IMR-90 (cell line): ENCODE measurements at regions not wholly inside any gene's neighbourhood (a gene's known extent, or its start where the extent isn't known, plus 50 kb on each side); places are given as distances from the start of the nearest gene placed in this dataset.

Experiments
- ATAC-seq: fragments of 200-7000 bp; cut with Tn5 transposase; 2 replicates; pipeline ENCODE4 v1.9.1; 2020; ENCODE audit warnings: low read depth, mild to moderate bottlenecking, moderate library complexity
- BruUV-seq: library from RNA; stranded (reverse); fragments of 400-500 nt; replicated peaks from 2 replicates; lab custom pipeline; 2021; lab: Mats Ljungman, UMichigan
- CTCF ChIA-PET: fragments of 300-600 bp; formaldehyde crosslinking; extraction: SDS; loops from one replicate; lab custom pipeline; 2021; ENCODE audit warnings: antibody characterized with exemption; lab: Yijun Ruan, JAX
- POLR2A ChIA-PET: fragments of 300-600 bp; sonication (Branson Sonifier 250); formaldehyde crosslinking; loops from one replicate; lab custom pipeline; 2022; ENCODE audit warnings: antibody characterized with exemption; ENCODE audit not compliant: unreplicated experiment; lab: Charles Lee
- DNase-seq: peaks from one replicate; pipeline ENCODE4 v3.0.0; 2013
- H2AFZ ChIP-seq: replicated peaks from 2 replicates; pipeline ENCODE3; 2013; ENCODE audit warnings: low read length, mild to moderate bottlenecking; ENCODE audit not compliant: poor library complexity
- H2AK5ac ChIP-seq: 2 replicates; pipeline ENCODE4 v1.6.1; 2013; ENCODE audit warnings: low read depth, low read length, inconsistent platforms
- H2AK9ac ChIP-seq: replicated peaks from 2 replicates; pipeline ENCODE3; 2013; ENCODE audit warnings: mild to moderate bottlenecking, low read depth, low read length, moderate library complexity; ENCODE audit not compliant: poor library complexity
- H2BK120ac ChIP-seq: 2 replicates; pipeline ENCODE4 v1.6.1; 2013; ENCODE audit warnings: low read depth, low read length, inconsistent platforms
- H2BK15ac ChIP-seq: 3 replicates; pipeline ENCODE4 v1.6.1; 2013; ENCODE audit warnings: low read depth, low read length, inconsistent platforms
- H2BK20ac ChIP-seq: 2 replicates; pipeline ENCODE4 v1.6.1; 2013; ENCODE audit warnings: low read depth, mild to moderate bottlenecking, inconsistent platforms, low read length, moderate library complexity
- H2BK5ac ChIP-seq: 2 replicates; pipeline ENCODE4 v1.6.1; 2013; ENCODE audit warnings: mild to moderate bottlenecking, low read depth, low read length, inconsistent platforms; ENCODE audit not compliant: poor library complexity, severe bottlenecking
- H3K14ac ChIP-seq: replicated peaks from 2 replicates; pipeline ENCODE4 v1.6.1; 2013; ENCODE audit warnings: low read depth, low read length, inconsistent platforms
- H3K18ac ChIP-seq: 2 replicates; pipeline ENCODE4 v1.6.1; 2013; ENCODE audit warnings: low read depth, low read length, control low read depth
- H3K23ac ChIP-seq: 2 replicates; pipeline ENCODE4 v1.6.1; 2013; ENCODE audit warnings: low read depth, low read length, inconsistent platforms
- H3K27ac ChIP-seq: 2 replicates; pipeline ENCODE4 v1.5.1; 2013; ENCODE audit warnings: mild to moderate bottlenecking, control low read depth, low read length; ENCODE audit not compliant: insufficient read depth
- H3K27me3 ChIP-seq: 2 replicates; pipeline ENCODE4 v1.6.1; 2013; ENCODE audit warnings: low read length; ENCODE audit not compliant: control insufficient read depth, insufficient read depth
- H3K36me3 ChIP-seq: 2 replicates; pipeline ENCODE4 v1.6.1; 2013; ENCODE audit warnings: low read length, mixed read lengths; ENCODE audit not compliant: control insufficient read depth, insufficient read depth
- H3K4ac ChIP-seq: 2 replicates; pipeline ENCODE4 v1.6.1; 2013; ENCODE audit warnings: low read depth, low read length, inconsistent platforms
- H3K4me1 ChIP-seq: 2 replicates; pipeline ENCODE4 v1.6.1; 2013; ENCODE audit warnings: low read length, mixed read lengths; ENCODE audit not compliant: control insufficient read depth, insufficient read depth
- H3K4me2 ChIP-seq: 2 replicates; pipeline ENCODE4 v1.6.1; 2013; ENCODE audit warnings: low read depth, mild to moderate bottlenecking, control low read depth, low read length, moderate library complexity
- H3K4me3 ChIP-seq: 2 replicates; pipeline ENCODE4 v1.5.1; 2013; ENCODE audit warnings: low read depth, mild to moderate bottlenecking, control low read depth, low read length, moderate library complexity; ENCODE audit not compliant: insufficient read depth
- H3K56ac ChIP-seq: 2 replicates; pipeline ENCODE4 v1.6.1; 2013; ENCODE audit warnings: low read length, inconsistent platforms; ENCODE audit not compliant: insufficient read depth; ENCODE audit errors: extremely low read depth
- H3K79me1 ChIP-seq, 2 experiments: 2 replicates each; pipeline ENCODE4 v1.6.1; 2013; ENCODE audit warnings: low read length in 2 of 2, inconsistent platforms in 1 of 2, low read depth in 1 of 2
- H3K9ac ChIP-seq: 2 replicates; pipeline ENCODE4 v1.6.1; 2013; ENCODE audit warnings: low read depth, low read length, control low read depth
- H3K9me1 ChIP-seq: 2 replicates; pipeline ENCODE4 v1.6.1; 2013; ENCODE audit warnings: low read length, inconsistent platforms; ENCODE audit not compliant: insufficient read depth
- H3K9me3 ChIP-seq: 2 replicates; pipeline ENCODE4 v1.6.1; 2013; ENCODE audit warnings: low read length; ENCODE audit not compliant: control insufficient read depth, insufficient read depth
- H4K20me1 ChIP-seq: 2 replicates; pipeline ENCODE4 v1.6.1; 2013; ENCODE audit warnings: low read length, inconsistent platforms; ENCODE audit not compliant: insufficient read depth
- H4K5ac ChIP-seq: 2 replicates; pipeline ENCODE4 v1.6.1; 2013; ENCODE audit warnings: mild to moderate bottlenecking, low read depth, low read length, control low read depth
- H4K8ac ChIP-seq, 2 experiments: 2 replicates each; pipeline ENCODE4 v1.6.1; 2013; ENCODE audit warnings: low read depth in 2 of 2, low read length in 2 of 2, control low read depth in 1 of 2, inconsistent platforms in 1 of 2
- H4K91ac ChIP-seq: 2 replicates; pipeline ENCODE4 v1.6.1; 2013; ENCODE audit warnings: low read depth, low read length, inconsistent platforms; ENCODE audit not compliant: insufficient read depth
- MAFK ChIP-seq: IDR thresholded peaks from 2 replicates; pipeline ENCODE4 v1.6.1; 2012; ENCODE audit warnings: low read depth, low read length, improper control_type of control experiment
- WGBS, 2 experiments: methylation state at CpG; one replicate each; pipeline versions ENCODE4 v1.1.5 to v1.1.7; 2013; ENCODE audit warnings: missing lambda C conversion rate in 2 of 2; ENCODE audit not compliant: insufficient read length in 1 of 2; ENCODE audit errors: extremely low coverage in 2 of 2; 5-methylcytosine and 5-hydroxymethylcytosine counted together
- dilution Hi-C: fragments of 300-500 bp; cut with HindIII; formaldehyde crosslinking; loops from one replicate; pipeline ENCODE4 v1.14.3; 2018; ENCODE audit warnings: low sequenced_read_pairs; ENCODE audit not compliant: unreplicated experiment
- in situ Hi-C: fragments of 300-500 bp; cut with MboI; formaldehyde crosslinking; loops from 3 replicates; pipeline ENCODE4 v1.14.3; 2019; ENCODE audit warnings: low sequenced_read_pairs, inconsistent platforms, mixed read lengths
- intact Hi-C: fragments of 100-400 bp; cut with micrococcal nuclease; formaldehyde crosslinking; loops from 2 replicates; pipeline ENCODE4 v1.10.0; 2022

DNA sequence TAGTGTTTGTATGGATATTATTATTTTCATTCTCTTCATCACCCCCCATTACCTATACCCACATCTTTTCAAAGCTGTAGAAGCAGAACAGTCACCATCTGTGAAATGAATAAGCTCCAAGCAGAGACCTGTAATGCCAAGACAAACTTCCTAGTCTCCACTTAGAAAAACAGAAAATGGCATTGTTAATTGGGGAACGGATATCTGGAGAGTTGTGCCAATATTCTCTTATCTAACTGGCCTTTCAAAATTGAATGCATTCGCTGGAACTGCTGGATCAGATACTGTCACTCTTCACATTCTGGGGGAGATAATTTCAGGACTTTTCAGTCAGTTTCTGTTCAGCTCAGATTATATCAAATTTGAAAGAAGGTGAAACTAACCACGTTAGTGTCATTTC, 464.4 kb upstream of the GOT2 start:
- no peaks in the 10 kb centered on the region for H3K79me1 ChIP-seq
- H2BK120ac ChIP-seq, result no peak overlapping the region
- H3K9ac ChIP-seq, result no peak overlapping the region
- no peaks in the 10 kb centered on the region for H4K20me1 ChIP-seq
- no peak overlapping the region for H4K91ac ChIP-seq
- H3K14ac ChIP-seq, result no peak overlapping the region
- intact Hi-C loops, result loop anchor here (10.0 kb wide), 1 partner anchor 1006 kb away; no protein-coding TSS in a partner anchor
- no peak overlapping the region for H2BK20ac ChIP-seq
- H2BK15ac ChIP-seq, result no peak overlapping the region
- DNase-seq (no peak), ATAC-seq (no peak)
- no peak overlapping the region for H4K5ac ChIP-seq
- H2AK9ac ChIP-seq, result no peak overlapping the region
- H2AK5ac ChIP-seq, result no peak overlapping the region
- no peak overlapping the region for H3K56ac ChIP-seq
- no peaks in the 10 kb centered on the region for H3K9me1 ChIP-seq
- CTCF ChIA-PET, result no interaction called here
- POLR2A ChIA-PET, result no interaction called here
- H3K4me3 ChIP-seq, result no peak overlapping the region
- dilution Hi-C loops, result no loop called here
- H2BK5ac ChIP-seq, result no peak overlapping the region
- no peak overlapping the region for H4K8ac ChIP-seq
- no peak overlapping the region for H3K4me2 ChIP-seq
- in situ Hi-C loops, result no loop called here
- H3K27ac ChIP-seq, result no peak overlapping the region
- H2AFZ ChIP-seq, result no peak overlapping the region
- BruUV-seq, result no TSS peak
- no peak for TF ChIP-seq MAFK
- no peak overlapping the region for H3K18ac ChIP-seq
- no peaks in the 10 kb centered on the region for H3K4me1 ChIP-seq
- H3K9me3 ChIP-seq, result no peaks in the 10 kb centered on the region
- H3K23ac ChIP-seq, result no peak overlapping the region
- H3K4ac ChIP-seq, result no peak overlapping the region
- no peaks in the 10 kb centered on the region for H3K36me3 ChIP-seq
- H3K27me3 ChIP-seq, result no peaks in the 10 kb centered on the region
- no CpG with 5 or more reads among the region's 3 CpGs for WGBS, 2 experiments
